ENCODE measurements at regions not wholly inside any gene's neighbourhood (a gene's known extent, or its start where the extent isn't known, plus 50 kb on each side); places are given as distances from the start of the nearest gene placed in this dataset.
A peak's percentile ranks its signal among the peaks of the same experiment; 100 is the strongest.

- no peaks in the 10 kb centered on the region for H4K20me1 ChIP-seq (ENCODE audit: insufficient read depth, low read length)
- FAIRE-seq: no peak
- peak; percentile 89 for TF ChIP-seq CTCF (IDR thresholded peaks at IDR 0.05; ENCODE audit: insufficient read depth, low read depth, low read length)
- no peak for TF ChIP-seq EZH2 (IDR thresholded peaks at IDR 0.05; ENCODE audit: insufficient read depth, low read length)
- H3K79me2 ChIP-seq (ENCODE audit: insufficient read depth, low read length): no peaks in the 10 kb centered on the region
- no peaks in the 10 kb centered on the region for H3K9me3 ChIP-seq (ENCODE audit: insufficient read depth, low read depth, low read length)
- no peak overlapping the region for H3K27ac ChIP-seq (ENCODE audit: low read depth, low read length)
- no peak overlapping the region for H3K4me3 ChIP-seq (ENCODE audit: insufficient read depth, low read depth, low read length)
- Mint-ChIP-seq H3K36me3 (ENCODE audit: low read depth, unreplicated experiment) (no peaks in the 10 kb centered on the region), H3K9me3 (ENCODE audit: unreplicated experiment) (no peaks in the 10 kb centered on the region), H3K4me1 (ENCODE audit: low read depth, unreplicated experiment) (no peaks in the 10 kb centered on the region), H3K27ac (ENCODE audit: unreplicated experiment) (no peak overlapping the region), H3K27me3 (ENCODE audit: low read depth, unreplicated experiment) (peaks cover 4% of the 10 kb centered on the region), H3K4me3 (ENCODE audit: unreplicated experiment) (no peak overlapping the region)
- H2AFZ ChIP-seq (ENCODE audit: low read depth, low read length): no peak overlapping the region
- no peak overlapping the region for H3K4me2 ChIP-seq (ENCODE audit: low read length)
- H3K27me3 ChIP-seq (ENCODE audit: insufficient read depth, low read length): peaks cover 2% of the 10 kb centered on the region
- DNase-seq (ENCODE audit: low read depth): peak; percentile 8
- no peaks in the 10 kb centered on the region for H3K36me3 ChIP-seq (ENCODE audit: insufficient read depth, low read length)
- H3K4me1 ChIP-seq (ENCODE audit: insufficient read depth, low read length): peaks cover 3% of the 10 kb centered on the region
- H3K9ac ChIP-seq (ENCODE audit: low read length): no peak overlapping the region
These were observed 79.8 kb upstream of the CHD6 start for GRCh38 chr20:41697861-41698559.

GRCh38 chr20:41696428-41696827 is 78.3 kb upstream of the CHD6 start:
- Histone ChIP-seq H3K27ac (ENCODE audit: low read depth, low read length) (no peak overlapping the region), H3K9me3 (ENCODE audit: insufficient read depth, low read depth, low read length) (no peaks in the 10 kb centered on the region), H3K4me1 (ENCODE audit: insufficient read depth, low read length) (peaks cover 10% of the 10 kb centered on the region), H2AFZ (ENCODE audit: low read depth, low read length) (no peak overlapping the region), H3K4me3 (ENCODE audit: insufficient read depth, low read depth, low read length) (no peak overlapping the region), H3K27me3 (ENCODE audit: insufficient read depth, low read length) (peaks cover 5% of the 10 kb centered on the region), H3K4me2 (ENCODE audit: low read length) (no peak overlapping the region), H3K79me2 (ENCODE audit: insufficient read depth, low read length) (no peaks in the 10 kb centered on the region), H4K20me1 (ENCODE audit: insufficient read depth, low read length) (no peaks in the 10 kb centered on the region), H3K9ac (ENCODE audit: low read length) (no peak overlapping the region), H3K36me3 (ENCODE audit: insufficient read depth, low read length) (no peaks in the 10 kb centered on the region)
- Mint-ChIP-seq H3K27ac (ENCODE audit: unreplicated experiment) (no peak overlapping the region), H3K36me3 (ENCODE audit: low read depth, unreplicated experiment) (no peaks in the 10 kb centered on the region), H3K4me1 (ENCODE audit: low read depth, unreplicated experiment) (no peaks in the 10 kb centered on the region), H3K9me3 (ENCODE audit: unreplicated experiment) (no peaks in the 10 kb centered on the region), H3K4me3 (ENCODE audit: unreplicated experiment) (no peak overlapping the region), H3K27me3 (ENCODE audit: low read depth, unreplicated experiment) (peaks cover 4% of the 10 kb centered on the region)
- TF ChIP-seq CTCF (IDR thresholded peaks at IDR 0.05; ENCODE audit: insufficient read depth, low read depth, low read length) (no peak), EZH2 (IDR thresholded peaks at IDR 0.05; ENCODE audit: insufficient read depth, low read length) (no peak)
- FAIRE-seq: no peak
- DNase-seq (ENCODE audit: low read depth): no peak

GRCh38 chr20:41694796-41695195 is 76.6 kb upstream of the CHD6 start:
- no peaks in the 10 kb centered on the region for H3K36me3 ChIP-seq (ENCODE audit: insufficient read depth, low read length)
- H3K27me3 ChIP-seq (ENCODE audit: insufficient read depth, low read length): peaks cover 5% of the 10 kb centered on the region
- H3K4me3 ChIP-seq (ENCODE audit: insufficient read depth, low read depth, low read length): no peak overlapping the region
- H3K79me2 ChIP-seq (ENCODE audit: insufficient read depth, low read length): no peaks in the 10 kb centered on the region
- Mint-ChIP-seq H3K36me3 (ENCODE audit: low read depth, unreplicated experiment) (no peaks in the 10 kb centered on the region), H3K9me3 (ENCODE audit: unreplicated experiment) (no peaks in the 10 kb centered on the region), H3K27ac (ENCODE audit: unreplicated experiment) (no peak overlapping the region), H3K4me3 (ENCODE audit: unreplicated experiment) (no peak overlapping the region), H3K27me3 (ENCODE audit: low read depth, unreplicated experiment) (peaks cover 4% of the 10 kb centered on the region), H3K4me1 (ENCODE audit: low read depth, unreplicated experiment) (no peaks in the 10 kb centered on the region)
- no peak overlapping the region for H3K27ac ChIP-seq (ENCODE audit: low read depth, low read length)
- H3K4me1 ChIP-seq (ENCODE audit: insufficient read depth, low read length): peaks cover 10% of the 10 kb centered on the region
- TF ChIP-seq EZH2 (IDR thresholded peaks at IDR 0.05; ENCODE audit: insufficient read depth, low read length) (no peak), CTCF (IDR thresholded peaks at IDR 0.05; ENCODE audit: insufficient read depth, low read depth, low read length) (no peak)
- FAIRE-seq (no peak), DNase-seq (ENCODE audit: low read depth) (no peak)
- H3K9ac ChIP-seq (ENCODE audit: low read length): no peak overlapping the region
- H2AFZ ChIP-seq (ENCODE audit: low read depth, low read length): no peak overlapping the region
- H3K4me2 ChIP-seq (ENCODE audit: low read length): no peak overlapping the region
- H4K20me1 ChIP-seq (ENCODE audit: insufficient read depth, low read length): no peaks in the 10 kb centered on the region
- H3K9me3 ChIP-seq (ENCODE audit: insufficient read depth, low read depth, low read length): no peaks in the 10 kb centered on the region
